NCI-H1417 (cell line): ENCODE measurements at regions not wholly inside any gene's neighbourhood (a gene's known extent, or its start where the extent isn't known, plus 50 kb on each side); places are given as distances from the start of the nearest gene placed in this dataset.

Source experiments
- DNase-seq, 3 experiments: peaks; one replicate each; lab custom pipeline; 2025; lab: John Stamatoyannopoulos, UW

GRCh38 chr10:111440501-111440900, 363.7 kb downstream of the ADRA2A start:
- no peak for DNase-seq

GRCh38 chr10:111445667-111446066, 368.8 kb downstream of the ADRA2A start:
- no peak for DNase-seq

GRCh38 chr10:111446966-111447365, 370.1 kb downstream of the ADRA2A start:
- DNase-seq = no peak

- no peak for DNase-seq
Observed at GRCh38 chr10:111452153-111452552, 375.3 kb downstream of the ADRA2A start.

GRCh38 chr10:111455776-111456426, 379.1 kb downstream of the ADRA2A start:
- DNase-seq = no peak

- no peak for DNase-seq
Observed at GRCh38 chr10:111458256-111458655, 381.4 kb downstream of the ADRA2A start.

GRCh38 chr10:111459967-111460366, 383.1 kb downstream of the ADRA2A start:
- DNase-seq = no peak

GRCh38 chr10:111472445-111472844, 395.6 kb downstream of the ADRA2A start:
- no peak for DNase-seq

- DNase-seq = no peak
Observed at GRCh38 chr10:111473361-111473760, 396.5 kb downstream of the ADRA2A start.

- no peak for DNase-seq
Observed at GRCh38 chr10:111474786-111475185, 398.0 kb downstream of the ADRA2A start.

GRCh38 chr10:111475720-111476119, 398.9 kb downstream of the ADRA2A start:
- no peak for DNase-seq

GRCh38 chr10:111478651-111479050, 401.8 kb downstream of the ADRA2A start:
- no peak for DNase-seq

- DNase-seq = no peak
Observed at GRCh38 chr10:111479966-111480365, 403.1 kb downstream of the ADRA2A start.

GRCh38 chr10:111481261-111481826, 404.5 kb downstream of the ADRA2A start:
- peak in 1 of 3 experiments; percentile 8 for DNase-seq

- no peak for DNase-seq
Observed at GRCh38 chr10:111481866-111482265, 405.0 kb downstream of the ADRA2A start.

- DNase-seq = no peak
Observed at GRCh38 chr10:111482621-111483216, 405.9 kb downstream of the ADRA2A start.

- DNase-seq = no peak
Observed at GRCh38 chr10:111485767-111486166, 408.9 kb downstream of the ADRA2A start.

- no peak for DNase-seq
Observed at GRCh38 chr10:111486346-111486745, 409.5 kb downstream of the ADRA2A start.

- DNase-seq = no peak
Observed at GRCh38 chr10:111488668-111489067, 411.8 kb downstream of the ADRA2A start.

GRCh38 chr10:111491154-111491553, 414.3 kb downstream of the ADRA2A start:
- DNase-seq = no peak

GRCh38 chr10:111493024-111493625, 416.3 kb downstream of the ADRA2A start:
- DNase-seq = no peak

GRCh38 chr10:111498560-111498959, 421.7 kb downstream of the ADRA2A start:
- DNase-seq = no peak

GRCh38 chr10:111504376-111504775, 427.5 kb downstream of the ADRA2A start:
- DNase-seq = no peak
